Kidney (tissue), 13 donors: ENCODE measurements at regions not wholly inside any gene's neighbourhood (a gene's known extent, or its start where the extent isn't known, plus 50 kb on each side); places are given as distances from the start of the nearest gene placed in this dataset.

Source experiments
- DNase-seq, 5 donors: peaks; one replicate each; pipeline ENCODE4 v3.0.0-alpha.2; 2013 to 2020
- FAIRE-seq: peaks from 2 replicates; lab custom pipeline; 2012; peaks lifted over from hg19 to GRCh38; lab: Jason Lieb, UNC
- H3K27ac ChIP-seq, 2 donors: one replicate each; pipeline ENCODE4 v1.7.0; 2013; ENCODE audit warnings: low read depth in 2 of 2, low read length in 2 of 2, inconsistent platforms in 1 of 2
- H3K27me3 ChIP-seq: one replicate; pipeline ENCODE4 v1.7.1; 2013; ENCODE audit warnings: low read length, inconsistent platforms; ENCODE audit not compliant: control insufficient read depth, insufficient read depth
- H3K36me3 ChIP-seq, 3 donors: one replicate each; pipeline versions ENCODE4 v1.7.0 to v1.7.1; 2013; ENCODE audit warnings: low read length in 3 of 3, control low read depth in 1 of 3, inconsistent platforms in 1 of 3; ENCODE audit not compliant: insufficient read depth in 3 of 3, control insufficient read depth in 2 of 3
- H3K4me1 ChIP-seq, 3 donors: one replicate each; pipeline versions ENCODE4 v1.7.0 to v1.7.1; 2013; ENCODE audit warnings: low read length in 3 of 3, inconsistent platforms in 1 of 3, low read depth in 1 of 3; ENCODE audit not compliant: control insufficient read depth in 2 of 3, insufficient read depth in 2 of 3
- H3K4me3 ChIP-seq, 3 donors: one replicate each; pipeline versions ENCODE4 v1.7.0 to v1.8.1; 2013; ENCODE audit warnings: low read length in 3 of 3, control low read depth in 1 of 3, inconsistent platforms in 1 of 3
- H3K9ac ChIP-seq, 3 donors: one replicate each; pipeline versions ENCODE4 v1.7.0 to v1.7.1; 2013; ENCODE audit warnings: low read length in 3 of 3, control low read depth in 1 of 3, inconsistent platforms in 1 of 3
- H3K9me3 ChIP-seq, 3 donors: one replicate each; pipeline versions ENCODE4 v1.7.0 to v1.7.1; 2013; ENCODE audit warnings: low read length in 3 of 3, control low read depth in 1 of 3, inconsistent platforms in 1 of 3; ENCODE audit not compliant: control insufficient read depth in 2 of 3, insufficient read depth in 1 of 3
- CTCF ChIP-seq: IDR thresholded peaks from 3 replicates; pipeline ENCODE4 v1.5.1; 2012; ENCODE audit warnings: mild to moderate bottlenecking, moderate library complexity, borderline replicate concordance; ENCODE audit not compliant: insufficient read depth; ENCODE audit errors: extremely low read depth
- intact Hi-C: fragments of 100-400 bp; cut with DNase I; formaldehyde crosslinking; loops from one replicate; pipeline ENCODE4 v1.11.1; 2022
- donor health status: control.
- donor health status: control.
- donor health status: control.
- donor health status: control.
- donor health status: control.
- donor health status: DM: yes; HTN: yes; CAD: no.
- donor health status: Normal renal cell carcinoma (clear cell type).

- Histone ChIP-seq H3K4me3 (no peak overlapping the region), H3K36me3 (no peaks in the 10 kb centered on the region), H3K4me1 (no peaks in the 10 kb centered on the region), H3K9ac (no peak overlapping the region), H3K27ac (no peak overlapping the region), H3K9me3 (no peaks in the 10 kb centered on the region), H3K27me3 (no peaks in the 10 kb centered on the region)
- DNase-seq: no peak
- no peak for FAIRE-seq
- intact Hi-C loops: no loop called here
- no peak for TF ChIP-seq CTCF
These were observed 75.7 kb upstream of the WLS start for GRCh38 chr1:68308034-68308433.

GRCh38 chr1:68307378-68307787, 75.1 kb upstream of the WLS start:
- Histone ChIP-seq H3K9me3 (no peaks in the 10 kb centered on the region), H3K27me3 (no peaks in the 10 kb centered on the region), H3K27ac (no peak overlapping the region), H3K36me3 (no peaks in the 10 kb centered on the region), H3K9ac (no peak overlapping the region), H3K4me1 (no peaks in the 10 kb centered on the region), H3K4me3 (no peak overlapping the region)
- DNase-seq (no peak), FAIRE-seq (no peak)
- intact Hi-C loops: no loop called here
- TF ChIP-seq CTCF: no peak

GRCh38 chr1:68301471-68302001, 69.2 kb upstream of the WLS start:
- FAIRE-seq (no peak), DNase-seq (no peak)
- Histone ChIP-seq H3K4me3 (no peak overlapping the region), H3K9ac (no peak overlapping the region), H3K9me3 (no peaks in the 10 kb centered on the region), H3K4me1 (no peaks in the 10 kb centered on the region), H3K27me3 (no peaks in the 10 kb centered on the region), H3K27ac (no peak overlapping the region), H3K36me3 (no peaks in the 10 kb centered on the region)
- TF ChIP-seq CTCF: no peak
- intact Hi-C loops: no loop called here
